Mucosa of gallbladder (tissue), 1 donor: ENCODE measurements at regions not wholly inside any gene's neighbourhood (a gene's known extent, or its start where the extent isn't known, plus 50 kb on each side); places are given as distances from the start of the nearest gene placed in this dataset.
"Not testable (repeated sequence)": the region's sequence is repeated elsewhere in the genome, so short reads cannot be mapped to it uniquely, and the experiment has no call there.

Source experiments
- DNase-seq: peaks from one replicate; pipeline ENCODE4 v3.0.0-alpha.2; 2020; ENCODE audit warnings: low spot score
- donor health status: DM: no; HTN: no; CAD: no.

GRCh38 chr6:112649853-112650252 is 302.7 kb downstream of the RFPL4B start:
- DNase-seq = no peak

GRCh38 chr6:112651239-112651638 is 304.1 kb downstream of the RFPL4B start:
- no peak for DNase-seq

GRCh38 chr6:112659912-112660311 is 312.8 kb downstream of the RFPL4B start:
- no peak for DNase-seq

GRCh38 chr6:112660626-112661025 is 313.5 kb downstream of the RFPL4B start:
- DNase-seq = no peak

GRCh38 chr6:112663698-112664097 is 316.6 kb downstream of the RFPL4B start:
- DNase-seq = no peak

GRCh38 chr6:112665114-112665513 is 318.0 kb downstream of the RFPL4B start:
- no peak for DNase-seq

- no peak for DNase-seq
Measured at GRCh38 chr6:112665815-112666214, 318.7 kb downstream of the RFPL4B start.

- no peak for DNase-seq
Measured at GRCh38 chr6:112667427-112667826, 320.3 kb downstream of the RFPL4B start.

GRCh38 chr6:112680091-112680490 is 333.0 kb downstream of the RFPL4B start:
- DNase-seq = no peak

- DNase-seq = no peak
Measured at GRCh38 chr6:112682071-112682470, 334.9 kb downstream of the RFPL4B start.

- DNase-seq = no peak
Measured at GRCh38 chr6:112683106-112683505, 336.0 kb downstream of the RFPL4B start.

- no peak for DNase-seq
Measured at GRCh38 chr6:112683926-112684325, 336.8 kb downstream of the RFPL4B start.

GRCh38 chr6:112685521-112686220 is 338.5 kb downstream of the RFPL4B start:
- DNase-seq = not testable (repeated sequence)

GRCh38 chr6:112688487-112689165 is 341.5 kb downstream of the RFPL4B start:
- DNase-seq = not testable (repeated sequence)

GRCh38 chr6:112689183-112689858 is 342.2 kb downstream of the RFPL4B start:
- not testable (repeated sequence) for DNase-seq

GRCh38 chr6:112690497-112691202 is 343.5 kb downstream of the RFPL4B start:
- no peak for DNase-seq

GRCh38 chr6:112691289-112691688 is 344.2 kb downstream of the RFPL4B start:
- no peak for DNase-seq

- DNase-seq = no peak
Measured at GRCh38 chr6:112695001-112695400, 347.9 kb downstream of the RFPL4B start.

- no peak for DNase-seq
Measured at GRCh38 chr6:112697265-112697664, 350.1 kb downstream of the RFPL4B start.

GRCh38 chr6:112701201-112701600 is 354.1 kb downstream of the RFPL4B start:
- no peak for DNase-seq

- DNase-seq = no peak
Measured at GRCh38 chr6:112710710-112711109, 363.6 kb downstream of the RFPL4B start.

- DNase-seq = no peak
Measured at GRCh38 chr6:112713402-112713801, 366.3 kb downstream of the RFPL4B start.
